ENCODE measurements at regions not wholly inside any gene's neighbourhood (a gene's known extent, or its start where the extent isn't known, plus 50 kb on each side); places are given as distances from the start of the nearest gene placed in this dataset.

DNA sequence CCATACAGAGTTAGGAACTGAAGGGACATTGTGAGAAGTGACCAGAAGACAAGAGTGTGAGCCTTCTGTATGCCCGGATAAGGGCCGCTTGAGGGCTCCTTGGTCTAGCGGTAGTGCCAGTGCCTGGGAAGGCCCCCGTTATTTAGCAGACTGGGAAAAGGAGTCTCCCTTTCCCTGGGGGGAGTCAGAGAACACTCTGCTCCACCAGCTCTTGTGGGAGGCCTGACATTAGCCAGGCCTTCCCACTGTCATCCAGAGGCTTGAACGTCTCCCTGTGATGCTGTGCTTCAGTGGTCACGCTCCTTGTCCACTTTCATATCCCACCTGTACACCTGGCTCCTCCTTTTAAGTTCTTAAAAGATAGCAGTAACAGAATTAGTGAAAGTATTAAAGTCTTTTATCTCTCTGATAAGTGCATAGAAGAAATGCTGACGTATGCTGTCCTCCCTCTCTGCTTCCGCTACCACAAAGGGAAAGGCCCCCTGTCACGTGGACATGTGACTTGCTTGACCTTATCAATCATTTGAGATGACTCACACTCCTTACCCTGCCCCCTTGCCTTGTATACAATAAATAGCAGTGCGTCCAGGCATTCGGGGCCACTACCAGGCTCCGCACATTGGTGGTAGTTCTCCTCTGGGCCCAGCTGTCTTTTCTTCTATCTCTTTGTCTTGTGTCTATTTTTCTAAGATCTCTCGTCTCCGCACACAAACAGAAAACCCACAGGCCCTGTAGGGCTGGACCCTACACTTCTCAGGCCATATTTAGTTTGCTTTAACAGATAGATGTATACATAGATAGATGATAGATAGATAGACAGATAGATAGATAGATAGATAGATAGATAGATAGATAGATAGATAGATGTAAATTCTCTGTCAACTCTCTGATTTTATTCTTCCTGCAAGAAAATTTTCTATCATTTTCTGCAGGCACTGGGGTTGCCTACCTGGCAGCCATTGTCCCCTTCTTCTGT is 131.5 kb upstream of the JCAD start:
- Histone ChIP-seq H3K27ac (no peak overlapping the region), H3K27me3 (no peaks in the 10 kb centered on the region), H3K4me3 (no peak overlapping the region), H3K9me3 (no peaks in the 10 kb centered on the region), H3K36me3 (no peaks in the 10 kb centered on the region), H3K4me1 (peaks cover 0 to 25% (median 5%) of the 10 kb centered on the region in 4 donors)
- DNase-seq, result no peak
- 82 to 93% methylated on average over 11 to 14 of the region's 14 CpGs for WGBS, 2 donors (ENCODE audit: low coverage in 1 of 2)
- in situ Hi-C loops (cut with MboI; ENCODE audit: low pct_ligation_motif_present in 1 of 4, low pct_unique_long_range_greater_than_20kb in 1 of 4, low sequenced_read_pairs in 3 of 4), result no loop called here
- intact Hi-C loops (cut with DNase I; ENCODE audit: low total_unique reads), result no loop called here
- TF ChIP-seq POLR2A (IDR thresholded peaks at IDR 0.05) (no peak), CTCF (IDR thresholded peaks at IDR 0.05) (no peak), POLR2AphosphoS5 (IDR thresholded peaks at IDR 0.05) (no peak), EP300 (IDR thresholded peaks at IDR 0.05; ENCODE audit: low read depth) (no peak)

- H3K4me3 ChIP-seq, result no peak overlapping the region
- TF ChIP-seq POLR2A (IDR thresholded peaks at IDR 0.05) (no peak), POLR2AphosphoS5 (IDR thresholded peaks at IDR 0.05) (no peak), EP300 (IDR thresholded peaks at IDR 0.05; ENCODE audit: low read depth) (no peak), CTCF (IDR thresholded peaks at IDR 0.05) (no peak)
- in situ Hi-C loops (cut with MboI; ENCODE audit: low pct_ligation_motif_present in 1 of 4, low pct_unique_long_range_greater_than_20kb in 1 of 4, low sequenced_read_pairs in 3 of 4), result no loop called here
- H3K27me3 ChIP-seq, result no peaks in the 10 kb centered on the region
- H3K4me1 ChIP-seq, result peaks cover 0 to 25% (median 5%) of the 10 kb centered on the region in 4 donors
- no peaks in the 10 kb centered on the region for H3K9me3 ChIP-seq
- WGBS, 2 donors (ENCODE audit: low coverage in 1 of 2), result 38 to 43% methylated on average over 2 to 4 of the region's 4 CpGs
- intact Hi-C loops (cut with DNase I; ENCODE audit: low total_unique reads), result loop anchor here (10.0 kb wide), 1 partner anchor 134 kb away; the partner anchor contains the start of gene JCAD
- no peaks in the 10 kb centered on the region for H3K36me3 ChIP-seq
- peak overlapping the region in 3 of 4 donors; percentile 35 to 51 (median 35) for H3K27ac ChIP-seq
- DNase-seq, result no peak
These were observed 129.8 kb upstream of the JCAD start for GRCh38 chr10:30189238-30189580.

GRCh38 chr10:30188556-30189237 is 129.3 kb upstream of the JCAD start:
- H3K27ac ChIP-seq, result peak overlapping the region in 3 of 4 donors; percentile 35 to 51 (median 35)
- intact Hi-C loops (cut with DNase I; ENCODE audit: low total_unique reads), result loop anchor here (10.0 kb wide), 1 partner anchor 134 kb away; the partner anchor contains the start of gene JCAD
- TF ChIP-seq POLR2AphosphoS5 (IDR thresholded peaks at IDR 0.05), result no peak
- TF ChIP-seq EP300 (IDR thresholded peaks at IDR 0.05; ENCODE audit: low read depth), result no peak
- TF ChIP-seq CTCF (IDR thresholded peaks at IDR 0.05), result no peak
- no peak for TF ChIP-seq POLR2A (IDR thresholded peaks at IDR 0.05)

DNA sequence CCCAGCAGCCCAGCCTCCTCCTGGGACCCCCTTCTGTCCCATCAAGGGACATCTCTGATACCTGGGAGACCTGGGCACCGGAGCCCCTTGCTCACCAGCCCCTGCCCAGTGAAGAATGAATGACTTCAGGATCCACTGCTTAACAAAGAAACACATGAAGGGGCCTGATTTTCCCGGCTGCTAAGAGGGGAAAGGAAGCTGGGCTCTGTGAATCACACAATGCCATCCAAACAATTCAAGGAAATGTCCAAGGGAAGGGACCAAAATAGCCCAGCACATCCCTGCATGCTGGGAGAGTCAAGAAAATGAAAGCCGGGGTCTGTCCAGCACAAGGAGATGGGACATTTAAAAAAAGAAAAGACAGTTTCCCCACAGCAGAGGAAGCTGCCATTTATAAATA is 128.7 kb upstream of the JCAD start:
- in situ Hi-C loops (cut with MboI; ENCODE audit: low pct_ligation_motif_present in 1 of 4, low pct_unique_long_range_greater_than_20kb in 1 of 4, low sequenced_read_pairs in 3 of 4) (no loop called here), intact Hi-C loops (cut with DNase I; ENCODE audit: low total_unique reads) (loop anchor here (10.0 kb wide), 1 partner anchor 133 kb away; the partner anchor contains the start of gene JCAD)
- Histone ChIP-seq H3K36me3 (no peaks in the 10 kb centered on the region), H3K27me3 (no peaks in the 10 kb centered on the region), H3K9me3 (no peaks in the 10 kb centered on the region), H3K4me3 (no peak overlapping the region), H3K27ac (peak overlapping the region in 3 of 4 donors; percentile 35 to 51 (median 35)), H3K4me1 (peaks cover 0 to 25% (median 5%) of the 10 kb centered on the region in 4 donors)
- 44 to 64% methylated on average over 2 to 3 of the region's 3 CpGs for WGBS, 2 donors (ENCODE audit: low coverage in 1 of 2)
- no peak for DNase-seq
- no peak for TF ChIP-seq POLR2A (IDR thresholded peaks at IDR 0.05)
- TF ChIP-seq EP300 (IDR thresholded peaks at IDR 0.05; ENCODE audit: low read depth), result no peak
- TF ChIP-seq POLR2AphosphoS5 (IDR thresholded peaks at IDR 0.05), result no peak
- TF ChIP-seq CTCF (IDR thresholded peaks at IDR 0.05), result no peak

More at GRCh38 chr10:30188556-30189237, 129.3 kb upstream of the JCAD start:
- no peaks in the 10 kb centered on the region for H3K9me3 ChIP-seq
- H3K27me3 ChIP-seq, result no peaks in the 10 kb centered on the region
- no peaks in the 10 kb centered on the region for H3K36me3 ChIP-seq
- 37 to 73% methylated on average over 2 to 14 of the region's 14 CpGs for WGBS, 2 donors (ENCODE audit: low coverage in 1 of 2)
- H3K4me1 ChIP-seq, result peaks cover 0 to 25% (median 5%) of the 10 kb centered on the region in 4 donors
- DNase-seq, result no peak
- in situ Hi-C loops (cut with MboI; ENCODE audit: low pct_ligation_motif_present in 1 of 4, low pct_unique_long_range_greater_than_20kb in 1 of 4, low sequenced_read_pairs in 3 of 4), result no loop called here
- no peak overlapping the region for H3K4me3 ChIP-seq

Data from transverse colon (tissue), 4 donors.